HG02642 (cell line): ENCODE measurements at regions not wholly inside any gene's neighbourhood (a gene's known extent, or its start where the extent isn't known, plus 50 kb on each side); places are given as distances from the start of the nearest gene placed in this dataset.

ENCODE experiments used
- ATAC-seq: cut with Tn5 transposase; IDR thresholded peaks from one replicate; pipeline ENCODE4 v1.9.1; 2021; ENCODE audit warnings: mild to moderate bottlenecking; ENCODE audit not compliant: unreplicated experiment, poor library complexity

DNA sequence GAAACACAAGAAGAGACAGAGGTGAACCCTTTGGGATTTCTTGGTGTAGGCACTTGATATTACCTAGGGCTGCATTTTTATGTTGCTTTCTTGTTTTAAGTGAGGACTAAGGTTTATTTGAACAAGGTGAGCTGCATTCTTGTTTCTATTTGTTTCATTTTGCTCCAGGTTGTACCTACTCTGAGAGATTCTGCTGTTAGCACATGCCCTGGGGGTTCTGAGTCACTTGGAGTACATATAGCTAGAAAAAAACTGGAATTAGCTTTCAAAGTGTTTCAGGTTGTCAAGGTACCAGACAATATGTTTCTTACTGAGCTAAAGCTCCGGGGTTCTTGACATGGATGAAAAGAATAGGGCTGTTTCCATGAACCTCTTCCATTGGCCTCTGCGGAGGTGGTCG, 299.4 kb downstream of the ICE1 start:
- ATAC-seq, result no peak

DNA sequence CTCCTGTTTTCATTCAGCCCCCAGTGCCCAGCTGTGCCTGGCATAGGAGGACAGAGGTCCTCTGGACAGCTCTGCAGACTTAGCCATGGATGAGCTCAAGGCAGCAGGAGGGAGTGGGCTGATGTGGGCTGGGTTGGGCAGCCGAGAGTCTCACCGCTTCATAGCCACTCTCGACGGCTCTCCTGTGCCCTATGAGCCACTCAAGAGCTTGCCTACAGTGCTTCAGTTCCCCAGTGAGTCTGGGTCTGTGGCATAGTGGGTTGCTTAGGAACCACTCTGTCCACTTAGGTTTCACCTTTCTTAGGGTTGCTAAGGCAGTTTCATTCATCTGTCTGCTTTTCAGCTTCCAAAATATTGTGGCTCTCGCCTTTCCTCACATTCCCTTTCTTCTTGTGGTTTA, 296.8 kb downstream of the ICE1 start:
- ATAC-seq, result no peak

DNA sequence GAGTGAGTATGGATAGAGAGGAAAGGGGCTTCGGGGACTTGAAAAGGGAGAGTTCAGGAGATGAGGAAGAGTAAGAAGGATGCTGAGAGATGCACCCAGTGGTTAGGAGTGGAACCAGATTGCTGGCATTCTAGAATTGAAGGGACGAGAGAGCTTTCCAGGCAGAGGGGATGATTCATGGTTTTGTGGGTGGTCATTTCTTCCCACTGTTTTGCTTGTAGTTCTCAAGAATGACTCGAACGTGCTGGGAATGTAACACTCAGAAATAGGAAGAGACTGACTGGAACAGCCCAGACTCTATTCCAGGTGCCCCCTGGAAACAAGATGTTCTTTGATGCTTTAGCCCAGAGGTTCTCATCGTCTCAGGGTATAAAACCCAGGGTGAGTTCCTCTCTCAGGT, 294.2 kb downstream of the ICE1 start:
- ATAC-seq, result no peak

DNA sequence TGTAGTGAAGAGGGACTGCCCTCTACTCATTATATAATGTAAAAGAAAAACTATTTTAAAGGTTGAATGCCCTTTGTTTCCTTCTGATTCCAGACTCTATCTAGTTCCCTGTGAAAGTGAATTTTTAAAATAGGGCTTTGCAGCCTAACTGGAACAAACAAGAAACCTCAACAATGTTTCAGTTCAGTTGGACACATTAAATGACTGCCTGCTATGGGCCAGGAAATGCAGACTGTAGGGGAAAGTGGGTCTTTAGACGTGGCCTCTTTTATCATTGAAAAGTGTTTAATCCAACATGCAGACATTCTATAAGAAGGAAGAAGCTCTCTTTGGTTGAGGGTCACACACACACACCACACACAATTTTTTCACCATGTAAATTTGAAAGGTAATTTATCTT, 289.1 kb downstream of the ICE1 start:
- ATAC-seq, result no peak

DNA sequence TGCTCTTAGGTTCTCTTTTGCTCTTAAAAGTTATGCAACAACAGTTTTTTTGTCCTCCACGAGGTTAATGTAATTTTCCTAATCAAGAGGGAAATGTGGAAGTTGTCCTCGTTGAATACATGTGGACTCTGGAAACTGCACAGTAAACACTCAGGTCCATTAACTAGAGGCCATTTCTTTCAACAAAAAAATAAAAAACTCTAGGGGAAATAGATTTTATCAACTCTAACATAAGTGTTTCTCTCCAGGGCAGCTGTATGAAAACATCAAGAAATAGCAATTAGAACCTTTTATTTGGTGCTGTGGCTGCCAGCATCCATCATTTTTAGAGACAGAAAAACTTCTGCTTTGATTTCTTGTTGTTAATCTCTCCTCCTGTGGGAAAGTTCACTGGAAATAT, 288.6 kb downstream of the ICE1 start:
- no peak for ATAC-seq

DNA sequence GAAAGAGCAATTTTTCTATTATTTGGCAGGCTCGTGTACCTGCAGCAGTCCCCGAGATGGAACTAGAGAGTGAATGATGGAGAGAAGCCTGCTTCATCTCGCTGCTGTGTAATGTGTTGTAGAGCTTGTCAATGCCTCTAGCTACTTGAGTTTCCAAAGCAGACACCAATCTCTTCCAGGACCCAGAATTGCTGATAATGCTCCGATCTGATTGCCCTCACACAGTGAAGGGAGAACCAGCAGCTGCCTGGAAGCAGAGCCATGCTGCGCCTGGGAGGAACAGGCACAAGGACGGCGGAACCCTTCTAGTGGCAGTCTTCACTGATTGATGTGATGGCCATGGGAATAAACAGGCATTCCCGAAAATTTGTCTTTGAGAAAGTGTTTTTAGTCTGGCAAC, 288.0 kb downstream of the ICE1 start:
- no peak for ATAC-seq

DNA sequence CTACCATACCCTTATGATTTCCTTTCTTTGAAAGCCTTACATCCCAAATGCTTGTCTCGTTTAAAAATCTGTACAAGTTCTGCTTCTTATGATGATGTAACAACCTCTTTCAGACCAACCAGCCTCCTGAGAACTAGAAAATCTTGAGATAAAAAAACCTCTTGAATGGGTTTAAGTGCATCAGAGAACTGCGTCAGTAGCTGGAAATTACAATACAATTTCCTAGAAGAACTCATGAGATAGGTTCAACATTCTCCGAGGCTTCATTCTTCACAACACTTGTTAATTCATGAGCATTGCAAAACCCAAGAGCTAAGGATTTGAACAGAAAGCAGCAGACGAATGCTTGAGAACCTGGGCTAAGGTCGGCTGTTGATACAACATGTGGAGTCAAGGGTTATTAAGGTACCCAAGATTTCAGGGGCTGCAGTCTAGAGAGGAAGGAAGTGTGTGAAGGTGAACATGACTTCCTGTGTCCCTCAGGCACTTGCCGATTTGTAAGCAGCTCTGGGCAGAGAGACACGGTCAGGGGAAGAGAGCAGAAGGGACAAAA, 286.0 kb downstream of the ICE1 start:
- no peak for ATAC-seq

DNA sequence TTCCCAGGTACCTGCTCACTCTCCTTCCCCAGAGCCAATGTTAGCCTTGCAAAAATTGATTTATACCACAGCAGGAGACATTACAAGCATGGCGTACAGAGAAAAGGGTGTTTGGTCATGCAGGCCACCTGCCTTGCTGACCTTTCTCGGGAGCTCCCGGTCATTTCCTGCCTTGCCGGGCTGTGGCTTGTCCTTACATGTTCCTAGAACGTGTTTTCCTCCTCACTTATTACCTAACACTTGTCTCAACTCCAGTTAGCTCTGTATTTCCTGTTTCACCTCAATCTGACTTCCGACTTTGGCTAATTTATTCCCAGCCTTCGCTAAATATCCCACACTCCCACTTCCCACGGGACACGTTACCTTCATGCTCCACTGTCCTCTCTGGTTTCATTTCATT, 282.5 kb downstream of the ICE1 start:
- no peak for ATAC-seq

DNA sequence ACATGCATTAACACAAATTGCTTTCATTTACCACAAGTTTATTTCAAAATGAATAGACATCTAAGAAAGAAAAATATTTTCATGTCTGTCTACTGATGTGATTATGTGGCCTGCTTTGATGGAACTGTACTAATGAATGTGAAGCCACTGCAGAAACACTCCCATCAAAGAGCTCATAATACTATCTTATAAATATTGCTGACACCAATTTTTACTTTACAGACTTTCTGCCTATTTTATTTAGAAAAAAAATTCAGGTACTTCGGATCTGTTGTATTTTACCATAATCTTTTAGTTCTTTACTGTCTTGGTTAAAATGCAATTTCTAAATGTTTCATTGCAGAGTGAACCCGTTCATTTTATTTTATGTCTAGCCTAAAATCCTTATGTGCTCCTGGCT, 281.9 kb downstream of the ICE1 start:
- no peak for ATAC-seq

DNA sequence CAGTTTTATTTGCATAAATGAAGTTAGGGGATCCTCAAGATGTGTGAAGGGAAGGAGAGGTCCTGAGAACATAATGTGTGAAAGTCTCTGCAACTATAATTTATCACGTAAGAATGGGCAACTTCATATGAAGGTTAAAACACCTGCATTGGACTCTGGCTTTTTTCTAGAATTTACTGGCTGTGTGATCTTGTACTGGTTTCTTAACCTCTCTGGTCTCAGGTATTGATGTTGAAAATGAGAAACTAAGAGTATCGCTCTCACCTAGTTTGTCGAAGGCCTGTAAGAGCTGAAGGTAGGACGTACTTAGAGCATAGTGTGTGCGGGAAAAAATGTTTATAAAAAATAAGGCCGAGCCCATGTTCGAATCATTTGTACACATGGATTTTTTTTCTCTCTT, 280.5 kb downstream of the ICE1 start:
- no peak for ATAC-seq

DNA sequence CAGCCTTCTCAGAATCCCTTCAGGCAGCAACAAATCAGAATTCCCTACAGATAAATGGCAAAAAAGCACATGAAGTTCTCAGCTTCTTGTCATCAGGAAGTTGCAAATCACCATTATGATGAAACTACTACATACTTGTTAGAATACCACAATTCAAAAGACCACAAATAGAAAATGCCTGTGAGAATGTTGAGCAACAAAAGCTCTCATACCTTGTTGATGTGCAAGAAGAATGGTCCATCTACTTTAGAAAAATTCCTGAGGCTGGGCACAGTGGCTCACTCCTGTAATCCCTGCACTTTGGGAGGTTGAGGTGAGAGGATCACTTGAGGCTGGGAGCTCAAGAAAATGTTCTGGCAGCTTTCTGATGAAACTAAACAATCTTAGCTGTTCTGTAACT, 278.1 kb downstream of the ICE1 start:
- no peak for ATAC-seq

DNA sequence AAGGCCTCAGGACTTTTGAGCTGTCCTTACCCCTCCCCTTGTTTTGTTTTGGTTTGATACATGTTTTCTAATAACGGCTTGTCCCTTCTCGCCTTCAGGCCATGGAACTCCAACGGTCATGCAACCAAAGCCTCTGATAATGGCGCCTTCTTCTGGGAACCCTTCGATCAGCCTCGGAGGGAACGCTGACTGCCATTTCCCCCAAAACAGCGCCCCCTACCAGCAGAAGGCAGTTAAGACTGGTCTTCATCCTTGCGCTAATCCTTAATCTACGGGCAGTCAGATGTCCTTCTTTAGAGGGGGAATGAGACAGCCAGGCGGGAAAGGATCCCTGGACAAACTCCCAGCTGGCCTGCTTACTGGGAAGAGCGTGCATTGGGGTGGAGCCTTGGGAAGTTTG, 276.6 kb downstream of the ICE1 start:
- no peak for ATAC-seq

DNA sequence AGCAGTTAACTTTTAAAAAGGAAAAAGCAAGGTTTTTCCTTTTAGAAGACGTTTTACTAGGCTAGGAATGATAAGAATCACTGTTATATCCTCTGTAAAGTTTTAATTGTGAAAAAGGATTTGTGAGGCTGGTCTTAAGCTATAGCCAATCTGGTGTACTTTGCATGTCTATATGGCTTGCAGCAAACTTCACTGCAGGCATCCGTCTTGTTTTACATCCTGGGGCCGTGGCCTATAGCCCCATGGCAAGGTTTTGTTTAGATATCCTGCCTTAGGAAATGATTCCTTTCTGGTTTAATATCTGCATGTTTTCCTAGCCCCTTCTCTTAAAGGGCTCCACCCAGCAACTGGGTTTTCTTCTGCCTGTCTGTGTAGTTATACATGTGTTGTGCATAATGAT, 272.8 kb downstream of the ICE1 start:
- no peak for ATAC-seq

DNA sequence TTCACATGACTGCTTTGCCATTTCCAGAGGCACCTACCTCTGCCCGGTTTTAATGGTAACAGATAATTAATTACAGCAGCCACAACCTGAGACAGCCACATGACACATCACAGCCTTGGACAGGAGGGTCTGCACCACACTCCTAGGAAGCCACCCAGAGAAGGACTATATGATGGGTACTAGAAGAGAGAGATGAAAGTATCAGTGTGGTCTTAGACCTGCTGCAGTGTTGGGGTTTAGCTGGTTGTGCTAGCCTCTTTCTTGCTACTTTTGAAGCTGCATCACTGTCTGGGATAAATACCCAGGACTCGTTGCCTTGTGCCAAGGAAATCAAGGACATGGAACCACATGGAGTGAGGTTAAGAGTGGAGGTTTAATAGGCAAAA, 266.4 kb downstream of the ICE1 start:
- no peak for ATAC-seq

DNA sequence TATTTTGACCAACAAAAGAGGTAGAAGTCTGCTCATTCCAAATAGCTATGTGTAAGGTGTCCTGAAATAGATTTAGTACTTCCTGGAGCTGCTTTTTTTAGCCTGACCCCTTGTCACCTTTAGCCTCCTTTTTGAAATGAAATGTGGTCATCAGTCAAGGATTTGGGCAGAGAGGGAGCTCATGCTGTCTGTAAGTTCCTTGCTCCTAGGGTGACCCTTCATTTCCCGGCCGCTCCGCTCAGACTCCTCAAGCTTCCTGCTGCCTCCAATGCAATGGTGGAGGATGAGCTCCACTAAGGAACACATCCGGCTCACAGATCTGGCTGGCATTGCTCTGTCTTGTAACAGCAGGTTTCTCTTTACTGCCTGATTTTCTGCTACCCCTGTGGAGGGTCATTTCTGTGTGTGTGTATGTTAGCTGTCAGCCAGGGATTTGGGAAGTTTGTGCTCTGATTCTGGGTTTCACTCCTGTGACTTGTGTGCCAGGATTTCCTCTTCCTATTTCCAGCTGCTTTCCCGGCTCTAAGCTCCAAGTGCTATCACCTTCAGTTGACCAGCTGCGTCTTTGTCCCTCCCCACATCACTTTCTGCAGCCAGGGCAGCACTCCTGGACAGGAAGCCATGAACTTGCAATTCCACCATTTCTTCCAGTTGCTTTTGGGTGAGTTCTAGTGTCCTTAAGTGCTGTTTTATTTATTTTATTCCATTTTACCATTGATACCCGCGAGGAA, 265.9 kb downstream of the ICE1 start:
- ATAC-seq, result no peak

DNA sequence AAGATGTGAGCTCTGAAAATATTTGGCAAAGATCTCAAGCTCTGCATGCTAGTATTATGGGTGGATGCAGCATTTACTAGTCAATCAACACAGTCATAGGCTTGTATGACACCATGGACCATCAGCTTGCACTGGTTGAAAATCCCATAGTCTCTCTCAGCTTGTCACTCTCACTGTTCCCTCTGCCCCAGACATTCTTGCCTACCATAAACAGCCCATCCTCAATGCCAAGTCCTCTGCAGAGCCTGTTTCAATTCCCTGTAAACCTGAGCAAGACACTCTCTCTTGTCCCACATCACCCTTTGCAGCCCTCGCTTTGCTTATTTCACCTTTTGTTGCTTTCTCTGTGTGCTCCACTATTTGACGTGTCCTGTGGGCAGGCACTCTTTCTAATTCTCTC, 264.6 kb downstream of the ICE1 start:
- ATAC-seq, result no peak

DNA sequence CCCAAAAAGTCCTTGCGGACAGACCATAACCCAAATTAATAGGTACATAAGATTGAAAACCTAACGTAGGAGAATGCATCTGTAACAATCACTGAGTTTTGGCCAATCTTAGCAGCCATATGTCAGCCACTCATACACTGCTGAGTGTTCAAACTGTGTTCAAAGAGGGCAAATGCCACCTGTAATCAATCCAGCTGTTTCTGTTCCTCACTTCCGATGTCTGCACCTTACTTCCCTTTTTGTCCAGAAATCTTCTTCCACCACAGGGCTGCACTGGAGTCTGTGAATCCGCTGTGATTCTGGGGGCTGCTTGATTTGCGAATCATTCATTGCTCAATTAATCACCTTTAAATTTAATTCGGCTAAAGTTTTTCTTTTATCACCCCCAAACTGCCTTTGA, 263.9 kb downstream of the ICE1 start:
- no peak for ATAC-seq

DNA sequence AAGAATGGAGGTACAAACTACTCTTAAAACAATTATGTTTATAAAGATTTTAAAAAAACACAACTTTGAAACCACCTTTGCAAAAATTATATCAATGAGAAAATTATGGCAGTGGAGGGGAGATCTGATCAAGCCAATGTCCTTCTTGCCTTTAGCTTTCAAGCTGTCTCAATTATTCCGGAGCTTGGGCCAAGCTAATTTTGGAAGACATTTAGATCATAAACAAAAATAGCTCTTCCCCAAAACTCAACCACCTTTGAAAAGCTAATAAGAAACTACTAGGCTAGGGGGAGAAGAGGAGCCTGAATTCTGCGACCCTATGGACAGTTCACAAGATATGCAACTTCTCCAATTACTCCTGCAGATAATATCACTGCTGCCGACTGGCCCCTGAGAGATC, 263.3 kb downstream of the ICE1 start:
- no peak for ATAC-seq

DNA sequence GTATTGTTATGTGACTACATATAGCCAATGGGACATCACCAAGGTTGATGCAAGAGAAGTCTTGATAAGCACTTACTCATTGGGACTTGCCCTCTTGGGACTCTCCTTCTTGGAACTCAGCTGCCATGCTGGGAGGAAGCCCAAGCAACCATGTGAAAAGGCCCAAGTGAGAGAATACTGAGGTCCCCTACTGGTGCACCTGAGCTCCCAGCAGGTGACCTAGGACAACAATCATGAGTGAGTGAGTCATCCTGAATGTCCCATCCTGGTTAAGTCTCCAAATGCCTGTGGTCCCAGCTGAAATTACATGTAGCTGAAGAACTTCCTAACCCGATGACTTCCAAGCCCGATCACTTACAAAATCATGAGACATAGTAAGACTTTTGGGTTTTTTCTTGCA, 260.7 kb downstream of the ICE1 start:
- ATAC-seq, result no peak

DNA sequence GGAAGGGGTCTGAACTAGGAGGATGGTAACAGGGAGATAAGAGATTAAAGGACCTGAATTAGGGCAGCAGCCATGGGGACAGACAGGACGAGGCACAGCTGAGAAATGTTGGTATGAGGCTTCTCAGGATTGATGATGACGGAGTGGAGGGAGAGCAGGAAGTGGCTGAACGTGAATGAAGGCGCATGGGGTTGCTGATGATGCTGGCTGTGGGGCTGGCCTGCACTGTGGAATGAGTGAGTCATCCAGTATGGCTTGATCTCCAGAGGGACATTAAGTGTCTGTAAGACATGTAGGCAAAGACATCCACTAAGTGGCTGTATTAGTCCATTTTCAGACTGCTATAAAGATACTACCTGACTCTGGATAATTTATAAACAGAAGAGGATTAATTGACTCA, 256.4 kb downstream of the ICE1 start:
- no peak for ATAC-seq

DNA sequence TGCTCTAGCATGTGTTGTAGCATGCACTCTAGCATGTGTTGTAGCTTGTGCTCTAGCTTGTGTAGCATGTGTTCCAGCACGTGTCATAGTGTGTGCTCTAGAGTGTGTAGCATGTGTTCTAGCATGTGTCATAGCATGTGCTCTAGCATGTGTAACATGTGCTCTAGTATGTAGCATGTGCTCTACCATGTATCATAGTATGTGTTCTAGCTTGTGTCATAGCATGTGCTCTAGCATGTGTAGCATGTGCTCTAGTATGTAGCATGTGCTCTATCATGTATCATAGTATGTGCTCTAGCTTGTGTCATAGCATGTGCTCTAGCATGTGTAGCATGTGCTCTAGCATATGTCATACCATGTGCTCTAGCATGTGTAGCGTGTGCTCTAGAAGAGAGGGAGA, 255.3 kb downstream of the ICE1 start:
- ATAC-seq, result no peak

DNA sequence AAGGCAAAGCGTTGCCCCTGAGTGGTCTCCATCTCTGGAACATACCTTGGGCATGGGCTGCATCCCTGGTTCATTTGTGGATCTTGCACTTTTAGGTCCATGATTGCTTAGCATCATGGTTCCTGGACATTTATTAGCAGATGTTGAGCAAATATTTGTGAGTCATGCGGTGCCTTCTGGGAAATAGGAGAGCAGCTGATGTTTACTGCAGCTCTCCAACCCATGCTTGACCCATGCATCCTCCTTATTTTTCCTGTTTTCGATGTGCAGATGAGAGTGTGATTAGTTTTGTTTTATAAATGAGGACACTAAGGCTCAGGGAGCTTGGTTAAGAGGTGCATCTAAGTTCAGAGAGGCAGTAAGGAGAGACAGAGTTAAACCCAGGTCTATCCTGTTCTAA, 253.7 kb downstream of the ICE1 start:
- no peak for ATAC-seq

DNA sequence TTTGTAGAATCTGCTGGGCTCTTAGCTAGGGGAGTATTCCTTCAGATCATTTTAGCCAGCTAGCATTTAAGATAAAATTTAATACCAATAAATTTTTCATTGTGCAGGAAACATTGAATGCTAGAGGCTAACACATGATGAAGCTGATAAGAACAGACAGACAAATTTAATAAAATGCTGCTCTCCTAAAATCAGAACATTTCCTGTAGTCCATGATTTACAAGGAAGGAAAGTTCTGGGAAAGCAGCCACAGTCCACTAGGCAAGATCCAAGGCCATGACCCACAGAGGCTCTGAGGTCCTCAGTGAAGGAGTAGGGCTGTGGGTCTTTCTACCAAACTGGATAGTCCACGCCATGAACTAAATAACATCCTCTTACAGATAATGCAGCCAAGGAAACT, 253.0 kb downstream of the ICE1 start:
- no peak for ATAC-seq
